Smooth muscle cell (in vitro differentiated cells): ENCODE measurements at regions not wholly inside any gene's neighbourhood (a gene's known extent, or its start where the extent isn't known, plus 50 kb on each side); places are given as distances from the start of the nearest gene placed in this dataset.
"Not testable (repeated sequence)": the region's sequence is repeated elsewhere in the genome, so short reads cannot be mapped to it uniquely, and the experiment has no call there.

ENCODE experiments used
- DNase-seq: peaks from one replicate; lab custom pipeline; 2025; ENCODE audit not compliant: unreplicated experiment; lab: John Stamatoyannopoulos, UW
- H2AFZ ChIP-seq: fragments of 200-600 bp; sonication (generic); 2 replicates; pipeline ENCODE4 v1.6.0; 2016; ENCODE audit warnings: antibody characterized with exemption, low read depth, mild to moderate bottlenecking
- H3F3A ChIP-seq: fragments of 200-600 bp; sonication (generic); 2 replicates; pipeline ENCODE4 v1.6.0; 2017; ENCODE audit warnings: antibody characterized with exemption, low read depth
- H3K27ac ChIP-seq: fragments of 200-600 bp; sonication (generic); 2 replicates; pipeline ENCODE4 v1.5.1; 2016; ENCODE audit warnings: low read depth, mild to moderate bottlenecking
- H3K27me3 ChIP-seq: fragments of 200-600 bp; sonication (generic); 2 replicates; pipeline ENCODE4 v1.6.1; 2016; ENCODE audit warnings: low read depth, mild to moderate bottlenecking
- H3K36me3 ChIP-seq: fragments of 200-600 bp; sonication (generic); 2 replicates; pipeline ENCODE4 v1.5.1; 2016; ENCODE audit warnings: low read depth
- H3K4me1 ChIP-seq: fragments of 200-600 bp; sonication (generic); 2 replicates; pipeline ENCODE4 v1.5.1; 2016; ENCODE audit warnings: low read depth
- H3K4me2 ChIP-seq: fragments of 200-600 bp; sonication (generic); 2 replicates; pipeline ENCODE4 v1.6.0; 2016; ENCODE audit warnings: mild to moderate bottlenecking
- H3K4me3 ChIP-seq: fragments of 200-600 bp; sonication (generic); 2 replicates; pipeline ENCODE4 v1.5.1; 2016; ENCODE audit warnings: mild to moderate bottlenecking
- H3K79me2 ChIP-seq: fragments of 200-600 bp; sonication (generic); 2 replicates; pipeline ENCODE4 v1.6.0; 2016; ENCODE audit warnings: low read depth, mild to moderate bottlenecking
- H3K9ac ChIP-seq: fragments of 200-600 bp; sonication (generic); 2 replicates; pipeline ENCODE4 v1.6.0; 2016; ENCODE audit warnings: low read depth
- H3K9me3 ChIP-seq: fragments of 200-600 bp; sonication (generic); replicated peaks from 2 replicates; pipeline ENCODE4 v1.5.1; 2016; ENCODE audit warnings: low read depth
- H4K20me1 ChIP-seq: fragments of 200-600 bp; sonication (generic); 2 replicates; pipeline ENCODE4 v1.6.0; 2016; ENCODE audit warnings: low read depth
- WGBS: methylation state at CpG from one replicate; pipeline ENCODE4 v1.1.7; 2016; ENCODE audit warnings: low lambda C conversion rate; 5-methylcytosine and 5-hydroxymethylcytosine counted together
- TF ChIP-seq, protein P1 (sequence below): fragments of 200-600 bp; sonication (generic); IDR thresholded peaks from 2 replicates; pipeline ENCODE4 v1.5.1; 2017; ENCODE audit warnings: borderline replicate concordance, mild to moderate bottlenecking, antibody characterized with exemption; ENCODE audit not compliant: insufficient read depth, poor library complexity, severe bottlenecking

DNA sequence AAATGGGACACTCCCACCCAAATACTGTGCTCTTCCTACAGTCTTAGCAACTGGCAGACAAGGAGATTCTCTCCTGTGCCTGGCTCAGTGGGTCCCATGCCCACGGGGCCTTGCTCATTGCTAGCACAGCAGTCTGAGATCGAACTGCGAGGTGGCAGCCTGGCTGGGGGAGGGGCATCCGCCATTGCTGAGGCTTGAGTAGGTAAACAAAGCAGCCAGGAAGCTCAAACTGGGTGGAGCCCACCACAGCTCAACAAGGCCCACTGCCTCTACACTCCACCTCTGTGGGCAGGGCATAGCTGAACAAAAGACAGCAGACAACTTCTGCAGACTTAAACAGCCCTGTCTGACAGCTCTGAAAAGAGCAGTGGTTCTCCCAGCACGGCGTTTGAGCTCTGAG lies 174.8 kb downstream of the COL12A1 start:
- H3K27ac ChIP-seq, H3K9me3 ChIP-seq, H3K79me2 ChIP-seq, H2AFZ ChIP-seq, H3K4me2 ChIP-seq, H3K4me3 ChIP-seq, H3F3A ChIP-seq, H3K36me3 ChIP-seq, H3K4me1 ChIP-seq, H3K9ac ChIP-seq, H3K27me3 ChIP-seq, DNase-seq, H4K20me1 ChIP-seq: not testable (repeated sequence)
- WGBS = 85% methylated on average over 6 of the region's 6 CpGs

DNA sequence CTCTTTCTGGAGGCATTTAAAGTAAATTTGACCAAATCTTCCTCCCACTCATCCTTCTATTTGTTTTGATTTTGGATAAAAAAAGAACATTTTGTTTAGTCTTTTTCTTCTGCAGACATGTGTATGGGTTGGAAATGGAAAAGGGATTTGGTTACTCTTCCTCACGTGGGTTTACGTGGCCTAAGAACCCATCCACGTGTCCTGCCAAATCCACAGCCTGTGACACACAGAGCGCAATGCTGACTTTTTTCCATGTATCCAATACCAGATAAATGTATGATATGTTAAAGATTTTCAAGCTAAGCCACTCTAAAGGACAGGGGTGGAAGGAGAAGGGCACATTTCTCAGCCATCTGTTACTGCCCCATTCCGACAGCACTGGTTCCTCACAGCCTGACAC lies 176.5 kb downstream of the COL12A1 start:
- TF ChIP-seq, protein P1, sequence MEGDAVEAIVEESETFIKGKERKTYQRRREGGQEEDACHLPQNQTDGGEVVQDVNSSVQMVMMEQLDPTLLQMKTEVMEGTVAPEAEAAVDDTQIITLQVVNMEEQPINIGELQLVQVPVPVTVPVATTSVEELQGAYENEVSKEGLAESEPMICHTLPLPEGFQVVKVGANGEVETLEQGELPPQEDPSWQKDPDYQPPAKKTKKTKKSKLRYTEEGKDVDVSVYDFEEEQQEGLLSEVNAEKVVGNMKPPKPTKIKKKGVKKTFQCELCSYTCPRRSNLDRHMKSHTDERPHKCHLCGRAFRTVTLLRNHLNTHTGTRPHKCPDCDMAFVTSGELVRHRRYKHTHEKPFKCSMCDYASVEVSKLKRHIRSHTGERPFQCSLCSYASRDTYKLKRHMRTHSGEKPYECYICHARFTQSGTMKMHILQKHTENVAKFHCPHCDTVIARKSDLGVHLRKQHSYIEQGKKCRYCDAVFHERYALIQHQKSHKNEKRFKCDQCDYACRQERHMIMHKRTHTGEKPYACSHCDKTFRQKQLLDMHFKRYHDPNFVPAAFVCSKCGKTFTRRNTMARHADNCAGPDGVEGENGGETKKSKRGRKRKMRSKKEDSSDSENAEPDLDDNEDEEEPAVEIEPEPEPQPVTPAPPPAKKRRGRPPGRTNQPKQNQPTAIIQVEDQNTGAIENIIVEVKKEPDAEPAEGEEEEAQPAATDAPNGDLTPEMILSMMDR = no peak
- no peak overlapping the region for H3K27ac ChIP-seq
- no peaks in the 10 kb centered on the region for H3F3A ChIP-seq
- no peak overlapping the region for H2AFZ ChIP-seq
- H3K4me3 ChIP-seq = no peak overlapping the region
- WGBS = 79% methylated on average over 5 of the region's 5 CpGs
- H3K4me1 ChIP-seq = no peaks in the 10 kb centered on the region
- no peaks in the 10 kb centered on the region for H3K27me3 ChIP-seq
- H3K4me2 ChIP-seq = no peak overlapping the region
- no peaks in the 10 kb centered on the region for H3K9me3 ChIP-seq
- no peaks in the 10 kb centered on the region for H3K36me3 ChIP-seq
- H4K20me1 ChIP-seq = no peaks in the 10 kb centered on the region
- no peak for DNase-seq
- H3K79me2 ChIP-seq = no peaks in the 10 kb centered on the region
- H3K9ac ChIP-seq = no peak overlapping the region

GRCh38 chr6:75025371-75025770 lies 180.5 kb downstream of the COL12A1 start:
- H3K9ac ChIP-seq = no peak overlapping the region
- H3K27ac ChIP-seq = no peak overlapping the region
- TF ChIP-seq, protein P1 = no peak
- H3K9me3 ChIP-seq = no peaks in the 10 kb centered on the region
- no peaks in the 10 kb centered on the region for H3K4me1 ChIP-seq
- H2AFZ ChIP-seq = no peak overlapping the region
- DNase-seq = no peak
- no peak overlapping the region for H3K4me2 ChIP-seq
- H3K79me2 ChIP-seq = no peaks in the 10 kb centered on the region
- H4K20me1 ChIP-seq = no peaks in the 10 kb centered on the region
- H3K27me3 ChIP-seq = no peaks in the 10 kb centered on the region
- no peaks in the 10 kb centered on the region for H3F3A ChIP-seq
- WGBS = 87% methylated on average over 2 of the region's 2 CpGs
- H3K4me3 ChIP-seq = no peak overlapping the region
- H3K36me3 ChIP-seq = no peaks in the 10 kb centered on the region

DNA sequence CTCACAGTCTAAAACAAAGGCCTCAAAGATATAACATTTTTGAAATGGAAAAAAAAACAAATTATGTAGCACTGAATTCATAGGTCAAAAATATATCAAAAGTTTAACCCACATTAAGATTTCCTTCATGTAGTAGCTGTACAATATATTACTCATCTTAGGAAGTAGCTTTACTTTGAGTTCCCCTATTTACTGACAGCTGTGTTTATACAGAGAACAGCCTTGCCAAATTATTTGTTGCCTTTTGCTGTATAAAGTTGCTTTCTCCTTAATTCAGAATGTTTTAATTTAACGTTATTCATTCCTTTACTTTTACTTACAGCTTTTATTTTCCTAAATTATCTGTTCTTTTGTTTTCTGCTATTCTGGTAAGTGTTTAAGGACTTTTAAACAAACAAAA lies 181.0 kb downstream of the COL12A1 start:
- Histone ChIP-seq H3K27ac (no peak overlapping the region), H3F3A (no peaks in the 10 kb centered on the region), H3K9ac (no peak overlapping the region), H3K4me2 (no peak overlapping the region), H2AFZ (no peak overlapping the region), H4K20me1 (no peaks in the 10 kb centered on the region), H3K79me2 (no peaks in the 10 kb centered on the region), H3K27me3 (no peaks in the 10 kb centered on the region), H3K9me3 (no peaks in the 10 kb centered on the region), H3K4me3 (no peak overlapping the region), H3K4me1 (no peaks in the 10 kb centered on the region), H3K36me3 (no peaks in the 10 kb centered on the region)
- WGBS = 85% methylated on average over 1 of the region's 1 CpG
- no peak for DNase-seq
- TF ChIP-seq, protein P1 = no peak
